DOHH2 (cell line): ENCODE measurements at regions not wholly inside any gene's neighbourhood (a gene's known extent, or its start where the extent isn't known, plus 50 kb on each side); places are given as distances from the start of the nearest gene placed in this dataset.

Experiments
- CTCF ChIP-seq: fragments of 200-600 bp; sonication (generic); IDR thresholded peaks from one replicate; pipeline ENCODE4 v1.5.1; 2014; ENCODE audit warnings: antibody characterized with exemption, mild to moderate bottlenecking, low read depth, low read length; ENCODE audit not compliant: poor library complexity, severe bottlenecking
- EZH2phosphoT487 ChIP-seq: fragments of 200-600 bp; sonication (generic); IDR thresholded peaks from 2 replicates; pipeline ENCODE4 v1.6.1; 2017; ENCODE audit warnings: borderline replicate concordance, mild to moderate bottlenecking, antibody characterized with exemption, low read length, moderate library complexity, mixed read lengths

- no peak for TF ChIP-seq CTCF
- no peak for TF ChIP-seq EZH2phosphoT487
Observed at GRCh38 chr3:107899990-107900651, 190.7 kb downstream of the CD47 start.
